Fibroblast of villous mesenchyme (primary cell): ENCODE measurements at regions not wholly inside any gene's neighbourhood (a gene's known extent, or its start where the extent isn't known, plus 50 kb on each side); places are given as distances from the start of the nearest gene placed in this dataset.

Experiments used
- DNase-seq: peaks from one replicate; pipeline ENCODE4 v3.0.0-alpha.2; 2010; ENCODE audit warnings: low read depth
- H3K4me3 ChIP-seq: 2 replicates; pipeline ENCODE4 v1.5.1; 2011; ENCODE audit warnings: low read depth, mild to moderate bottlenecking, low read length
- CTCF ChIP-seq: IDR thresholded peaks from 2 replicates; pipeline ENCODE4 v1.5.1; 2012; ENCODE audit warnings: low read depth, mild to moderate bottlenecking, low read length; ENCODE audit not compliant: insufficient read depth

GRCh38 chr7:98679741-98680140 is 62.7 kb downstream of the NPTX2 start:
- no peak overlapping the region for H3K4me3 ChIP-seq
- DNase-seq, result no peak

GRCh38 chr7:98681511-98681910 is 64.4 kb downstream of the NPTX2 start:
- TF ChIP-seq CTCF, result no peak
- DNase-seq, result no peak
- H3K4me3 ChIP-seq, result no peak overlapping the region

More at GRCh38 chr7:98679741-98680140, 62.7 kb downstream of the NPTX2 start:
- no peak for TF ChIP-seq CTCF

GRCh38 chr7:98681951-98682350 is 64.9 kb downstream of the NPTX2 start:
- no peak for DNase-seq
- no peak overlapping the region for H3K4me3 ChIP-seq
- no peak for TF ChIP-seq CTCF

GRCh38 chr7:98683514-98683913 is 66.4 kb downstream of the NPTX2 start:
- no peak for TF ChIP-seq CTCF
- DNase-seq, result no peak
- H3K4me3 ChIP-seq, result no peak overlapping the region

- no peak for TF ChIP-seq CTCF
- DNase-seq, result no peak
- H3K4me3 ChIP-seq, result no peak overlapping the region
These were observed 68.5 kb downstream of the NPTX2 start for GRCh38 chr7:98685541-98685940.

- no peak for DNase-seq
- TF ChIP-seq CTCF, result no peak
- H3K4me3 ChIP-seq, result no peak overlapping the region
These were observed 69.5 kb downstream of the NPTX2 start for GRCh38 chr7:98686466-98687080.
